GM18499 (cell line): ENCODE measurements at regions not wholly inside any gene's neighbourhood (a gene's known extent, or its start where the extent isn't known, plus 50 kb on each side); places are given as distances from the start of the nearest gene placed in this dataset.
A peak's percentile ranks its signal among the peaks of the same experiment; 100 is the strongest.

Experiments used
- ATAC-seq: cut with Tn5 transposase; IDR thresholded peaks from one replicate; pipeline ENCODE4 v1.9.1; 2021; ENCODE audit warnings: moderate number of reproducible peaks; ENCODE audit not compliant: insufficient read depth, unreplicated experiment

DNA sequence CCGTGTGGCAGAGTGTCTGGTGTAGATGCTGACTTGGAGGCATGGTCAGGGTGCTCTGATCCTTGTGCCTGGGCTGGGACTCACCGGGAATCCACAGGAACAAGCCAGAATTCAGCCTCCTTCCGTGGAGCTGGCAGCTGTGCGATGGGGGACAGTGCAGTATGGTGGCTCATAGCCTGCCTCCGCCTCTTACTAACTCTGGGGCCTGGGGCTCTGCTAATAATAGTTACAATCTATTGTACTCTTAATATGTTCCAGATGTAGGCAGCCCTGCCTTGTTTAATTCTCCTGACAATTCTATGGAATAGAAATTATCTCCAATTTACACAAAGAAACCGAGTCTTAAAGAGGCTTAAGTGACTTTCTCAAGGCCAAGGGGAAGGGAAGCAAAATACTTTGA is 77.6 kb downstream of the PCDH1 start:
- no peak for ATAC-seq

DNA sequence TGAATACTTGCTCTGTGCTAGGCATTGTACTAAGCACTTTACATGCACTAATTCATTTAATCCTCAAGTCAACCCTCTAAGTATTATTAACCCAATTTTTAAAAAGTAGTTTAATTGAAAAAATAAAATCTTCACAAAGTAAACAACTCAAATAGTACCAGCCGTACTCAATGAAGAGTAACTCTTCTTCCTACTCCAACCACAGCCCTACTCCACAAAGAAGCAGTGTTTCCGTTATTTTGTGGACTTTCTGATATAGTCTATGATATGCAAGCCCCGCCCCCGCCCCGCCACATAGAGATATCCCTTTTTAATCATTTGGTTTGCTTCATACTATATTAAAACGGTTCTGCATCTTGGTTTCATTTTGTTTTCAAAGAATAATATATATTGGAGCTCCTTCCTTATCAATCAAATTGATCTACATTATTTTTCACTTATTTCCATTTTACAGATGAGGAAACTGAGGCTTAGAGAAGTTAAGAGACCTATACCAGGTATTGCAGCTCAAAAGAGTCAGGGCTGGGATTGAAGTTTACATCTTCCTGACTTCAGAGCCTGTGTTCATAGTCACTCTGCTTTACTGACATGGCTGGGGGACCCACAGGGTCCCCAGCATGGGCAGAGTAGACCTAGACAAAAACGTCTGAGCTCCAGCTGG is 78.6 kb downstream of the PCDH1 start:
- no peak for ATAC-seq

- no peak for ATAC-seq
Observed at GRCh38 chr5:141797425-141797824, 80.8 kb downstream of the PCDH1 start.

- ATAC-seq, result no peak
Observed at GRCh38 chr5:141795421-141795820, 82.8 kb downstream of the PCDH1 start.

- ATAC-seq, result no peak
Observed at GRCh38 chr5:141793881-141794280, 84.3 kb downstream of the PCDH1 start.

DNA sequence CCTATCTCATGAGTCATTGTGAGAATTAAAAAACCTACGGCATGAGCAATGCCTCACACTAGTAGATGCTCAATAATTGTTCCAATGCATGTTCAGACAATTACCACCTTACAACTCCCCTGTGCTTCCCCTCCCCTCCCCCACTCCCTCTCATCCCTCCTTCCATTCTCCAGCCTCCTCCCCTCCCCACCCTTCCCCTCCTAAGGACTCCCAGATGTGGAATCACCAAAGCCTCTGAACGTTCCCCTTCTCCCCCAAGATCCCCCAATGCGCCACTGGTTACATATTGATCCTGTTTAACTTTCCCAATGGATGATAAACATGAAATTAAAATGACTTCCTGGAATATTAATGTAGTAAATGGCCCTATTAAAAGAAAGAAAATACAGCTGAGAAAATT is 84.8 kb downstream of the PCDH1 start:
- ATAC-seq, result no peak

DNA sequence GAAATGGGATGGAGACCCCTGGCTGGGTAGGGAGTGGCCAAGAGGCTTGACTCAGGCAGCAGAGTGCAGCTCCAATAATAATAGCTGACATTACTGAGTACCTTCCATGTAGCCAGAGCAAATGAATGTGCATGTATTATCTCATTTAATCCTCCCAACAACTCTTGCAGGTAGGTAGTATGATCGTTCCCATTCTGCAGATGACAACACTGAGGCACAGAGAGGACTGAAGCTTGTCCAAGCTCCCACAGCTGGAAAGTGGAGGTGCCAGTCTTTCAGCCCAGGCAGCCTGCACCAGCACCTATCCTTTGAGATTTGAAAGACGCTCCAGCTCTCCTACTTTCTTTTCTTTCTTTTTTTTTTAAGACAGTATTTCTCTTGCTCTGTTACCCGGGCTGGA is 87.6 kb downstream of the PCDH1 start:
- ATAC-seq, result no peak

- ATAC-seq, result no peak
Observed at GRCh38 chr5:141789330-141789729, 88.9 kb downstream of the PCDH1 start.

DNA sequence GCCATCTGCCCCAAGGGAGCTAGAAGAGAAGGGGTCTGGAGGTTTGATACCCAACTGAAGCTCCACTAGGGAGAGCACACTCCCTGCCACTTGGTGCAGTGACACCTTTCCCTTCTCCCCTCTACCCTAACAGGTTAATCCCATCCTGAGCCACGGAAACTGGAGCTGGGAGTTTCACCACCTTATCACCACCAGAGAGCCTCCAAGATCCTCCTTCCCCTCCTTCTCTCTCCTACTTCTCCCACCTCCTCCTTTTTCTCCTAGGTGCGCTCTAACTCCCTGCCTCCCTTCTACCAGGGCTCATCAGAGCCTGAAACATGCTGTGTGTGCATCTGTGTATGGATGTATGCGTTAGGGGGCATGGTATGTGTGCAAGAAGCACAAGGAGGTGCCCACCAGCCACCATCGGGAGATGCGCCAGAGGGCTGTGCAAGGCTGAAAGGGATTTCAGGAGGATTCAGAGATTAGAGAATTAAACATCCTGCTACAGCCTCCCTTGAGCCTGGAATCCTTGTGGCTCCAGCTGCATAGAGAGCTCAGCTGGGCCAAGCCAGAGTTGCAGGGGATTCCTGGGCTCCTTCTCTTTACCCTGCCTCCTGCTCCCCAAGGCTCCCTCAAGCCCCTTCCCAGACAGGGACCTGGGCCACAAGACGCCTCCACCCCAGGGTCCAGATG is 89.8 kb downstream of the PCDH1 start:
- ATAC-seq, result no peak

- ATAC-seq, result no peak
Observed at GRCh38 chr5:141787376-141787775, 90.8 kb downstream of the PCDH1 start.

DNA sequence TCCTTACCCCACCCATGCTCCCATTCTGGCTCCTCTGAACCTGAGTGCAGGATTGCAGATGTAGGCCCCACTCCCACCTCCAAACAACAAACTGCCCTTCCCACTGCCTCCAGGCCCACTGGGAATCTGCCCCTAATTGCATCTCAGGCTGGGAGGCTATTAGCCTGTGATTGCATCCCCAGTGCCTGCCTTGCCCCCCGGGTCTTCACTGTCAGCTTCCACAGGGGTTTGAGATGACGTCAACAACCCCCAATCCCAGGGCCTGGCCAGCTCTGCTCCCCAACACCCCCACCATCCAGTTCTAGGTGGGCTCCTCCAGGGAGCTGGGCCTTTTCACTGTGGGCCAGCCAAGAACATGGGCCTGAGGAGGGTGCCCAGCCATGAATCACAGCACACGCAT is 91.5 kb downstream of the PCDH1 start:
- ATAC-seq, result no peak

GRCh38 chr5:141785711-141786110 is 92.5 kb downstream of the PCDH1 start:
- ATAC-seq, result no peak

- ATAC-seq, result no peak
Observed at GRCh38 chr5:141785135-141785534, 93.1 kb downstream of the PCDH1 start.

DNA sequence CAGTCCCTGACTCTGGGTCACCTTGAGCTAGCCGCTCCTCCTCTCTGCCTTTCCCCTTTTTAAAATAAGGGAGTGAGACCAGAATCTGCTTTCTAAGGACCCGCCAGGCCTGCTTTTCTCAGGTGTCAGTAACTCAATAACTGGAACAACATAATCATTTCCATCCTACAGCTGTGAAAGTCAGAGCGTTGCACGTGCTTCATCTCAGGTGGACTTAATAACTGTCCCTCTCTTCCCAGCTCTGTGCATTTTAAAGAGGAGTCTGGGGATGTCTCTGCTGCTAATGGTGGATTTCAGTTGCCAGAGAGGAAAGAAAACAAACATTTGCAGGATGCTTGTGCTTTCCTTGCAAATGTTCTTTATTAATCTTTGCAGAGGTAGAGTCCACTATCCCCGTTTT is 93.7 kb downstream of the PCDH1 start:
- ATAC-seq, result no peak

DNA sequence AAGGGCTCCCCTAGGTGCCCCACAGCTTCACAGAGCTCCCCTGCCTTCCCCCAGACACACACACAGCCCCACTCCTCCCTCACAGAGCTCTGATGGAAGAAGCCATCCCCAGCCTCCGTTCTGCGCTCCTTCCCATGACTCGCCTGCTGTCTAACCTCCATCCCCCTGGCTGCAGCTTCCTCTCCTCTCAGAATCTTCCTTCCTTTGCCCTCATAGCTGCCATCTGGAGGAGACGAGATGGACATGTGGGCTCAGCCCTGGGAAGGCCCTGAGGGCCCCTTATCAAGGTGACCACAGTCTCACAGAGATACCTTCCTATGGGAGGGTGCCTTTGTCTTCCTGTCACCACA is 94.3 kb downstream of the PCDH1 start:
- ATAC-seq, result no peak

DNA sequence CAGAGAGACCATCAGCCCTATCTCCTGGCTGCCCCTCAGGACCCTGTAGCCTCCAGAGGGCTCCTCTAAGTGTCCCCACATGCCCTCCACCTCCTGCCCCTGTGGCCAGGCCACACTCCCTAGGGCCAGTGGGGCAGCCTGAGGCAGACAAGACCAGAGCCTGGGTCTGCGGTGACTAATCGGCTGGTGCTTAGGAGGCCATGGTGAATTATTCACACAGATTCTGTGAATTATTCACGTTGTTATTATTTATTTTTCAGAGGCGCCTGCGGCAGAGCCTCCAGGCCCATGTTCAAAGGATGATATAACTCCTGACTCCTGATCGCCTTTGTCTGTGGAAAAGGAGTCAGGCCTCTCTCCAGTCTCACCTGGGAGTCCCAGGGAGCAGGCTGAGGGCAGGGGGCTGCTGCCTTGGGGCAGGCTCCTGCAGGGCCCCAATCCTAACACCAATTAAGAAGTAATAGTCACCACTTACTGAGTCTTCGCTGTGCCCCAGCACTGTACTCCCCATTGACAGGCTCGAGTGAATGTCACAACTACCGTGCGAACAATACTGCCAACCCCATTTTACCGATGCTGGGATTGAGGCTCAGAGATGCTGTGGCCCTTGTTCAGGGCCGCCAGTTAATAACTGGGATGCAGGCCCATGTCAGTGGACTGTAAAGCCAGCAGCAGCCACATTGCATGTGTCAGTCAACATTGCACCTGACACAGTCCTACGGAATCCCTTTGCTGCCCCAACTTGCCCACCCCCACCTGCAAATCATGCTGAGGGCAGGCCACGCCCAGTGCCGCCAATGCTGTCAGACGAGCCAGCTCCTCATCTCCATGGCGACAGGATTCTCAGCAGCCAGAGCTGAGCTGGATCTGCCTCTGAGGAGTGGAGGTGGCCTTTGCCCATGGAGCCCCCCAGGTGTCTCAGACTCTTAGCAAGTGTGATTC is 94.9 kb downstream of the PCDH1 start:
- no peak for ATAC-seq

GRCh38 chr5:141781910-141782309 is 96.3 kb downstream of the PCDH1 start:
- ATAC-seq, result no peak

DNA sequence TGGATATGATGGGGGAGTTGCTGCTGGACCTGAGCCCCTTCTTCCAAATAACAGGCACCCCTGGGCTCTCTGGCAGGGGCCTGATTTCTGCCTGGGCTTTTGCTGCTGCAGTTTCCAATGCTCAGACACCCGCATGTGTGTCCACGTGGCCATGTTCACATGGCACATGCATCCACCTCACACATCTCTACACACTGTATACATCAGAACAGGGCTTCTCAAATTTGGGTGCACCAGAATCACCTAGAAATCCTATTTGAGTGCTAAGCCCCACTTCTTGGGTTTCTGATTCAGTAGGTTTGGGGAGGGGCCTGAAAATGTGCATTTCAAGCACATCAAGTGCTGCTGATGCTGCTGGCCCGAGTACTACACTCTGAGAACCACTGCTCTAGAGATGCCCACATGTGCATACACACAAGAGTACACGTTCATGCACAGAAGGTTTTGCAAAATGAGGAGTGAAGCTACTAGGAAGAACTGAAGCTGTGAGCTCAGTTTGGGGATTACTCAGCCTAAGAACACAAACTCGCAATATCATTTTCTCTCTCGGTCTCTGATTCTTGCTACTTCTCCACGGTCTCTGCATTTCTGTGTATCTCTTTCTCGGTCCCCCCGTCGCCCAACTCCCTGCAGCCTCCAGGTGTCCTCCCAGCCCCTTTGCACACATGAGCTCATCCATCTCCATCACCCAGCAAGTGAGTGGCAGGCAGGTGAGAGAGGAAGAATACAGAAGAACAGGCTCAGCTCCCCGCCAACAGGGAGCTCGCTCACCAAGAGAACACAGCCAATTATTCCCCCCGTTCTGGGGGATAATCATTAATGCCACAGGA is 97.0 kb downstream of the PCDH1 start:
- ATAC-seq, result peak; percentile 37

- no peak for ATAC-seq
Observed at GRCh38 chr5:141780240-141780951, 97.8 kb downstream of the PCDH1 start.

- ATAC-seq, result no peak
Observed at GRCh38 chr5:141779503-141779973, 97.5 kb upstream of the ARAP3 start.
